AG10803 (cell line): ENCODE measurements at regions not wholly inside any gene's neighbourhood (a gene's known extent, or its start where the extent isn't known, plus 50 kb on each side); places are given as distances from the start of the nearest gene placed in this dataset.

Experiments used
- DNase-seq: peaks from one replicate; pipeline ENCODE4 v3.0.0; 2010; ENCODE audit warnings: low read depth
- H3K4me3 ChIP-seq: 2 replicates; pipeline ENCODE4 v1.5.1; 2011; ENCODE audit warnings: mild to moderate bottlenecking, low read length, control low read depth
- CTCF ChIP-seq: conservative IDR thresholded peaks from 2 replicates; pipeline ENCODE4 v1.5.1; 2011; ENCODE audit warnings: mild to moderate bottlenecking, low read length, control low read depth, inconsistent platforms

GRCh38 chr11:72494109-72494429 is 59.7 kb upstream of the CLPB start:
- no peak overlapping the region for H3K4me3 ChIP-seq
- no peak for TF ChIP-seq CTCF
- no peak for DNase-seq

- TF ChIP-seq CTCF: no peak
- no peak overlapping the region for H3K4me3 ChIP-seq
- DNase-seq: no peak
Measured at GRCh38 chr11:72493426-72494108, 59.2 kb upstream of the CLPB start.

- TF ChIP-seq CTCF: no peak
- H3K4me3 ChIP-seq: no peak overlapping the region
- DNase-seq: peak; percentile 16
Measured at GRCh38 chr11:72491001-72491400, 56.7 kb upstream of the CLPB start.
